ENCODE measurements at regions not wholly inside any gene's neighbourhood (a gene's known extent, or its start where the extent isn't known, plus 50 kb on each side); places are given as distances from the start of the nearest gene placed in this dataset.
"Not testable (repeated sequence)": the region's sequence is repeated elsewhere in the genome, so short reads cannot be mapped to it uniquely, and the experiment has no call there.

DNA sequence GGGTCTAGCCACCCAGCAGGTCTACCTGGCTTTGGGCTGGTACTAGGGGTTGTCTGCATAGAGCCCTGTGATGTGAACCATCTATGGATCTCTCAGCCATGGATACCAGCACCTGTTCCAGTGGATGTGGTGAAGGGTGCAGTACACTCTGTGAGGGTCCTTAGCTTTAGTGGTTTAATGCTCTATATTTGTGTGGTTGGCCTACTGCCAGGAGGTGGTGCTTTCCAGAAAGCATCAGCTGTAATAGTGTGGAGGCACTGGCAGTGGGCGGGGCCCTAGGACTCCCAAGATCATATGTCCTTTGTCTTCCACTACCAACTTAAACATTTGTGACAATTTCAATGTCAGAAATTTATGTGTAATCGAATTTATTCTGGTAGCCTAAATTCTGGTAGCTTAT lies 1065.1 kb downstream of the RPIA start:
- DNase-seq; H3K27me3 ChIP-seq (ENCODE audit: control insufficient read depth, insufficient read depth, low read length); H3K9me3 ChIP-seq (replicated peaks; ENCODE audit: control insufficient read depth, low read depth, low read length); H3K27ac ChIP-seq (ENCODE audit: low read length); H3K36me3 ChIP-seq (ENCODE audit: control insufficient read depth, insufficient read depth, low read length); H3K4me1 ChIP-seq (ENCODE audit: control insufficient read depth, insufficient read depth, low read length); H3K4me3 ChIP-seq (ENCODE audit: low read length): not testable (repeated sequence)
- no CpG with 5 or more reads among the region's 2 CpGs for WGBS (ENCODE audit: insufficient coverage)

DNA sequence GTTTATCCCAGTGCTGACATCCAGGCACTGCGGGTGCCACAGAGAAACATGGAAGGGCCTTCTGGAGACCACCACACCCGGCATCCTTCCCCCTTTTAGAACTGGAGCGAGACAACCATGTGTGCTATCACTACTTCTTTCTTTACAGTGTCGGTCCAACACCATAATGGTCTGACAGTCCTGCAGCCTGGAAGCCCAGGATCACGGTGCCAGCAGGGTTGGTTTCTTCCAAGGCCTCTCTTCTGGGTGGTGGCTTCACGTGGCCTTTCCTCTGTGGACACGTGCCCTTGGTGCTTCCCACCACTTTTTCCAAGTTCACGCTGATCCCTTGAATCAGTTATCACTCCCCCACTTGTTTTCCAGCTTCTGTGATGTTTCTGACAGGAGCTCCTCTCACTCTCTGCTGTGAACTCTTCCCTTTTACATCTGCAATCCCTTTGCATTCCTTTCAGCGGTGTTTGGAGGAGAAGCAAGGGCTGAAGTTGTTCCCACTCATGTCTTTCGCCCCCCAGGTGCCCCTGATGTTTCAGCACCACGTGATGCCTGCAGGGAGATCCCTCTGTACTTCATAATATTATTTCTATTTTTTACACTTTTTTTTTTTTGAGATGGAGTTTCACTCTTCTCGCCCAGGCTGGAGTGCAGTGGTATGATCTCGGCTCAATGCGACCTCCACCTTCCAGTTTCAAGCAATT lies 1067.0 kb downstream of the RPIA start:
- WGBS (ENCODE audit: insufficient coverage): 66% methylated on average over 8 of the region's 14 CpGs
- H3K36me3 ChIP-seq (ENCODE audit: control insufficient read depth, insufficient read depth, low read length); DNase-seq; H3K4me1 ChIP-seq (ENCODE audit: control insufficient read depth, insufficient read depth, low read length); H3K27ac ChIP-seq (ENCODE audit: low read length); H3K27me3 ChIP-seq (ENCODE audit: control insufficient read depth, insufficient read depth, low read length); H3K4me3 ChIP-seq (ENCODE audit: low read length): not testable (repeated sequence)
- peaks cover 12% of the 10 kb centered on the region for H3K9me3 ChIP-seq (replicated peaks; ENCODE audit: control insufficient read depth, low read depth, low read length)

DNA sequence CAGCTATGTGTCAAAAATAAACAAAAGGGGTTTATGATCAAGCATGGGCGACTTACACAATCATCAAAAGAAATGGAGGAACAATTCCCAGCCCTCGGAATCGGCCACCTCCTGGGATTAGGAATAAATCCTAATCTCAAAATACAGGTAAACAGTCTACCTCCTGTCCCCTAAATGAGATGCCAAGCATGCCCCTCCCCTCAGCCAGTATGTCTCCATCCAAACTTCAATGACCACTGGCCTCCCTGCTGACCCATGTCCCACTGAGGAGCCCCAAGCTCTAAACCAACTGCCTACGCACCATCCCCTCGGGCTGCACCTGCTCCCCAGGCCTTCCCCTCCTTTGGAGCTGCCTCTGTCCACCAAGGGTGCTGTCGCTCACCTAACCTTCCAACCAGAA lies 1069.3 kb downstream of the RPIA start:
- H3K27ac ChIP-seq (ENCODE audit: low read length); H3K4me3 ChIP-seq (ENCODE audit: low read length); H3K4me1 ChIP-seq (ENCODE audit: control insufficient read depth, insufficient read depth, low read length); DNase-seq; H3K27me3 ChIP-seq (ENCODE audit: control insufficient read depth, insufficient read depth, low read length); H3K36me3 ChIP-seq (ENCODE audit: control insufficient read depth, insufficient read depth, low read length): not testable (repeated sequence)
- WGBS (ENCODE audit: insufficient coverage): 58% methylated on average over 3 of the region's 6 CpGs
- peaks cover 22% of the 10 kb centered on the region for H3K9me3 ChIP-seq (replicated peaks; ENCODE audit: control insufficient read depth, low read depth, low read length)

DNA sequence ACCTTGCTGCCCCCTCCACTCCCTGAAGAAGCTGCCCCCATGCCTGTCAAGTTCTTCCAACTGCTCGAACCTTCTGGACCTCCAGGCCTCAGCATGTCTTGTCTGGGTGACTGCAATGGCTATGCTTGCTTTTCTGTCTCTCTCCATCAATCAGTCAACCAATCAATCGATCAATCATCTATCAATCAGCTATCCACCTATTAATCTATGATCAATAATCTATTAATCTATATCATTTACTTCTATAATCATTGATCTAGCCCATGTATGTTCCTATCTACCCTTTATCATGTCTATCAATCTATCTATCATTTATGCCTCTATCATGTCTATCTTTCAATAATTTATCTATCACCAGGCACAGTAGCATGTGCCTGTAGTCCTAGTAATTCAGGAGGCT lies 1069.7 kb downstream of the RPIA start:
- H3K9me3 ChIP-seq (replicated peaks; ENCODE audit: control insufficient read depth, low read depth, low read length): peaks cover 22% of the 10 kb centered on the region
- not testable (repeated sequence) for H3K4me1 ChIP-seq (ENCODE audit: control insufficient read depth, insufficient read depth, low read length); H3K4me3 ChIP-seq (ENCODE audit: low read length); DNase-seq; H3K27ac ChIP-seq (ENCODE audit: low read length); H3K36me3 ChIP-seq (ENCODE audit: control insufficient read depth, insufficient read depth, low read length); H3K27me3 ChIP-seq (ENCODE audit: control insufficient read depth, insufficient read depth, low read length)
- WGBS (ENCODE audit: insufficient coverage): 56% methylated on average over 1 of the region's 2 CpGs

DNA sequence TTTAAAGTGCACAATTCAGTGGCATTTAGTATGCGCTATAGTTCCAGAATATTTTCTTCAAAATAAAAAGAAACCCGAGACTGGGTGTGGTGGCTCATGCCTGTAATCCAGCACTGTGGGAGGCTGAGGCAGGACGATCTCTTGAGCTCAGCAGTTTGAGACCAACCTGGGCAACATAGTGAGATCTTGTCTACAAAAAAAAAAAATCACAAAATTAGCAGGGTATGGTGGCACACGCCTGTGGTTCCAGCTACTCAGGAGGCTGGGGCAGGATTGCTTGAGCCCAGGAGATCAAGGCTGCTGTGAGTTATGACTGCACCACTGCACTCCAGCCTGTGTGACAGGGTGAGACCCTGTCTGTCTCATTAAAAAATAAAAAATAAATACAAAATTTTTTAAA lies 1070.4 kb downstream of the RPIA start:
- H3K4me3 ChIP-seq (ENCODE audit: low read length); DNase-seq; H3K27me3 ChIP-seq (ENCODE audit: control insufficient read depth, insufficient read depth, low read length); H3K36me3 ChIP-seq (ENCODE audit: control insufficient read depth, insufficient read depth, low read length); H3K27ac ChIP-seq (ENCODE audit: low read length); H3K4me1 ChIP-seq (ENCODE audit: control insufficient read depth, insufficient read depth, low read length): not testable (repeated sequence)
- 100% methylated on average over 2 of the region's 4 CpGs for WGBS (ENCODE audit: insufficient coverage)
- H3K9me3 ChIP-seq (replicated peaks; ENCODE audit: control insufficient read depth, low read depth, low read length): peaks cover 20% of the 10 kb centered on the region

DNA sequence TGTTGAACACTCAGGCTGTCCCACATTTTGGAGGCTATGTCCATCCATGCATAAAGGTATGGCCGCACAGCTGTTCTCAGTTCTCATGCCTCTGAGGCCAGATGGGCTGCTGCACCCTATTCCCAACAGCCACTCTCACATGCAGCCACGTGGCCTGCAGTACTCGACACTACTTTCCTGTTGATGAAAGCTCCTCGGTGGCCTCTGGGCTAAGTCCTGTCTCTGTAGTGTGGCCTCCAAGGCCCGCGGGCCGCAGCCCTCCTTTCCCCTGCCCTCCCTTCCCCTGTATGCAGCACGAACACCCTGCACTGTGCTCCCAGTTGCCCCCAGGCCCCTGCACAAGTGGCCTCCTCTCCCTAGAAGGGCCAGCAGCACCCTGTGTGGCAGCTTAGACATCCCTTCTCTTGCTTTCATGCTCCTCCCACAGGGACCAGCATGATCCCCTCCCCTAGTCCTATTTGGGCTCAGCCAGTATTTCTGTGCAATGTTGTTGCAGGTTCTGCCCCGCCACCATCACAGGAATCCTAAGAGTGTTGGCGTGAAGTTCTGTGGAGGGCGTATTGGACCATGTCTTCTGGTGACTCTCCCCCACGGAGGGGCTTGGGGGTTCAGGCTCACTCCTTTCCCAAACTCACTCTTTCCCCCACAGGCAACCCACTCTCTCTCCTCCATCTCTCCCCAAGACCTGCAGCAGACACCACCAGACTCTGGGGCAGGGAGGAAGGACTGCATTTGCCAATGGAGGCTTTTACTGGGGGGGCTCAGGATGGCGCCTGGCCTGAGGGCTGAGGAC lies 1071.2 kb downstream of the RPIA start:
- H3K4me1 ChIP-seq (ENCODE audit: control insufficient read depth, insufficient read depth, low read length); H3K4me3 ChIP-seq (ENCODE audit: low read length); DNase-seq; H3K36me3 ChIP-seq (ENCODE audit: control insufficient read depth, insufficient read depth, low read length); H3K27ac ChIP-seq (ENCODE audit: low read length): not testable (repeated sequence)
- peaks cover 20% of the 10 kb centered on the region for H3K9me3 ChIP-seq (replicated peaks; ENCODE audit: control insufficient read depth, low read depth, low read length)
- peaks cover 15% of the 10 kb centered on the region for H3K27me3 ChIP-seq (ENCODE audit: control insufficient read depth, insufficient read depth, low read length)
- 84% methylated on average over 9 of the region's 13 CpGs for WGBS (ENCODE audit: insufficient coverage)

DNA sequence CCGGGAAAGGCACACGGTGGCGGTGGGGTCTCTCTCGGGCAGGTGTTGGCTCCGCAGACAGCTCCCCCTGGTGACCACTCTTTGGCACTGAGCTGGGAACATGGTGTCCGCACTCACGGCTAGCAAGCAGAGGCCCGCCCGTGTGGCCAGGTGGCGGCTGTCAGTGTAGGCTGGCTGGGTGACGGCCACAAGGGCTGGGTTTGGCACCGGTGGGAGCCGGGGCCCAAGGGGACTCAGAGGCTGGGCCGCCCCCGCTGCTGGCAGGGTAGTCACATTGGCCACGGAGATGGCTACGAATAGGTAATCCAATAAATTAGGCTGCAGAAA lies 1071.7 kb downstream of the RPIA start:
- Histone ChIP-seq H3K4me1 (ENCODE audit: control insufficient read depth, insufficient read depth, low read length) (peaks cover 3% of the 10 kb centered on the region), H3K27ac (ENCODE audit: low read length) (no peak overlapping the region), H3K27me3 (ENCODE audit: control insufficient read depth, insufficient read depth, low read length) (peaks cover 19% of the 10 kb centered on the region), H3K36me3 (ENCODE audit: control insufficient read depth, insufficient read depth, low read length) (no peaks in the 10 kb centered on the region), H3K4me3 (ENCODE audit: low read length) (no peak overlapping the region), H3K9me3 (replicated peaks; ENCODE audit: control insufficient read depth, low read depth, low read length) (peaks cover 19% of the 10 kb centered on the region)
- no peak for DNase-seq
- WGBS (ENCODE audit: insufficient coverage): 77% methylated on average over 17 of the region's 17 CpGs

DNA sequence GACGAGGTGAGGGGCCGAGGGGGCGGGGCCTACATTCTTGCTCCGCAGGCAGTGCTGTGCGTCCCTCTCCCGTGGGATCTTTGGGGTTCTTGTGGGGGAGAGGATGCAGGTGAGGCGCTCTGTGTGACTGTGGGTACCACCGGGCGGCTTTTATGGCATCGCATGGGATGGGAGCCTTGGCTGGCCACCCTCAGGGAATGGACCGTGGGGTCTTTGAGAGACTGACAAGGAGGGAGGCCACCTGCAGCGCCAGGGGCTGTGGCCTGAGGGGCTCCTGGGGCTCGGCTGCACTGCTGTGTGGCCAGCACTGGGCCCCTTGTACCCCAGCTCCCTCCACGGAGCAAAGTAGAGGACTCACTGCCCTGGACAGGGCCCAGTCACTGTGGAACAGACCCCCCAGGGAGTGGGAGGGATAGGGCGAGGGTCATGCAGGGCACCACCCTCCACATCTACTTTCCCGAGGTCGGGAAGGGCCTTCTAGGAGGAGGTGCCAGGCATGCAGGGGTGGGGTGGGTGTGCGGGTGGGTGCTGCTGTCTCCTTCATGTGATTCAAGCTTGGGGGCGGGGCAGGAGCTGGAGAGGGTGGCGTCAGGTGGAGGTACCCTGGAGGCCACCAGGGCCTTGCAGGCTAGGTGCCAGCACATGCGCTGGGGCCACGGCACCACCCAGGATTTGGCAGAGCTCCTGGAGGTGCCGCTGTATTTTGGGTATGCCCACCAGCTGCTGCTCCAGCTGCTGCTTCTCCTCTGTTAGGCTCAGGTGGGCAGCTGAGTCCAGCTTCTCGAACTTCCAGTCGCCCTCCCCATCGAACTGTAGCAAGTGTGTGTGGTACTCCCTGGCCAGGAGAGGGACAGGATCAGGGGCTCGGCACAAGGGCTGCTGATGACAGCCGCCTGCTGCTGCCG lies 1072.4 kb downstream of the RPIA start:
- WGBS (ENCODE audit: insufficient coverage): 90% methylated on average over 21 of the region's 29 CpGs
- Histone ChIP-seq H3K36me3 (ENCODE audit: control insufficient read depth, insufficient read depth, low read length) (no peaks in the 10 kb centered on the region), H3K4me3 (ENCODE audit: low read length) (no peak overlapping the region), H3K4me1 (ENCODE audit: control insufficient read depth, insufficient read depth, low read length) (peaks cover 3% of the 10 kb centered on the region), H3K27me3 (ENCODE audit: control insufficient read depth, insufficient read depth, low read length) (peaks cover 19% of the 10 kb centered on the region), H3K27ac (ENCODE audit: low read length) (no peak overlapping the region), H3K9me3 (replicated peaks; ENCODE audit: control insufficient read depth, low read depth, low read length) (peaks cover 19% of the 10 kb centered on the region)
- DNase-seq: no peak

DNA sequence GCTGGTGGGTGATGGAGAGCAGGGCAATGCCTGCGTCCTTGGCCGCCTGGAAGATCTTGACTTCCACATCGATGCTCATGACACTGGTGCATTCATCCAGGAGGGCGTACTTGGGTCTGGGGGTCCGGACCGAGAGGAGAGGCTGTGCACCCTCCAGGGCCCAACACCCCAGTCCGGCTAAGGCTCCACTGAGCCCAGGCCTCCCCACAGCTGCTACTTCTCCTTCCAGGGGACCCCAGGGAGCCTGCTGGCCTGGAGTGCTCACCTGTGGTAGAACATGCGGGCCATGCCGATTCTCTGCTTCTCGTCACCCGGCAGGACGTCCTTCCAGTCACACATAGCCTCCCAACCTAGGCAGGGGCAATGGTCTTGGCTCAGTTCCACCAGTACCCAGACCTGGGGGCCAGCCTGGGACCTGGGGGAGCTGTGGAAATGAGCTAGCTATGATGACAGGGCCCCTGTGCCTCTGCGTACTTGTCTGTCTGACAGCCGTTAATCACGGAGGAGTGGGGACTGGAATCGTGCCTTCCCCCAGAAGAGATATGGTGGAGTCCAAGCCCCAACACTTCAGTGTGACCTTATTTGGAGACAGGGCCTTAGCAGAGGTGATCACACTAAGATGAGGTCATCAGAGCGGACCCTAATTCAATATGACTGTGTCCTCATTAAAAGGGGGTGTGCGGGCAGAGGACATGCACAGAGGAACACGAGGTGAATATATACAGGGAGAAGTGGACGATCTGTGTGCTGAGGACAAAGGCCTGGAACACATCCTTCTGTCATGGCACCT lies 1073.3 kb downstream of the RPIA start:
- H3K9me3 ChIP-seq (replicated peaks; ENCODE audit: control insufficient read depth, low read depth, low read length): peaks cover 19% of the 10 kb centered on the region
- H3K27me3 ChIP-seq (ENCODE audit: control insufficient read depth, insufficient read depth, low read length): peaks cover 19% of the 10 kb centered on the region
- not testable (repeated sequence) for H3K36me3 ChIP-seq (ENCODE audit: control insufficient read depth, insufficient read depth, low read length); DNase-seq; H3K4me3 ChIP-seq (ENCODE audit: low read length); H3K27ac ChIP-seq (ENCODE audit: low read length); H3K4me1 ChIP-seq (ENCODE audit: control insufficient read depth, insufficient read depth, low read length)
- 91% methylated on average over 20 of the region's 20 CpGs for WGBS (ENCODE audit: insufficient coverage)

All from muscle of leg (tissue), 3 donors.